ENCODE measurements at regions not wholly inside any gene's neighbourhood (a gene's known extent, or its start where the extent isn't known, plus 50 kb on each side); places are given as distances from the start of the nearest gene placed in this dataset.

DNA sequence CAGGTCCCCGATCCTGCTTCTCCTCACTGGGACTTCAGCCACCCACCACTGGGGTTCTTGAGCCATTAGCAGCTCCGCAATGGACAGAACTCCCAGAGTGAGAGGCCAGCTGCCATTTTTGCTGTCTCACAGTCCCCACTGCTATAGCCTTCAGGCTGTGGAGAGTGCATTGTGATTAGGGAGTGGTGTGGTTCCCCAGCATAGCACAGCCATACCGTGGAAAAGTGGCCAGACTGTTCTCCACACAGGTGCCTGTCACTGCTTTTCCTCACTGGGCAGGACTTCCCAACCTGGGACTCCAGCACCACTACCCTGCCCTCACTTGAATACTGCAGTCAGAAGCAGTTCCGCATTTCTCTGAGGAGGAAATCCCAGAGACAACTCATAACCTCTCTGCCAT lies 270.3 kb upstream of the DCBLD2 start:
- no peaks in the 10 kb centered on the region for H3K36me3 ChIP-seq (replicated peaks; ENCODE audit: insufficient read depth, low read length)
- H3K79me2 ChIP-seq (ENCODE audit: low read length), result no peaks in the 10 kb centered on the region
- no peaks in the 10 kb centered on the region for H3K9me2 ChIP-seq (replicated peaks; ENCODE audit: insufficient read depth, low read length)
- H3F3A ChIP-seq (ENCODE audit: insufficient read depth, low read length), result no peaks in the 10 kb centered on the region
- H3K27ac ChIP-seq (ENCODE audit: low read length), result no peak overlapping the region
- no peak overlapping the region for H3K4me3 ChIP-seq (ENCODE audit: low read length)
- H3K9ac ChIP-seq (ENCODE audit: low read length), result no peak overlapping the region
- no peak overlapping the region for H2AFZ ChIP-seq (ENCODE audit: low read length)
- no peak overlapping the region for H3K4me2 ChIP-seq (ENCODE audit: low read depth, low read length)
- no peaks in the 10 kb centered on the region for H4K20me1 ChIP-seq (ENCODE audit: insufficient read depth, low read length)
- no peaks in the 10 kb centered on the region for H3K9me3 ChIP-seq (replicated peaks; ENCODE audit: insufficient read depth, low read length)
- TF ChIP-seq EZH2phosphoT487 (IDR thresholded peaks at IDR 0.05; ENCODE audit: low read length) (no peak), EZH2 (optimal IDR thresholded peaks at IDR 0.05; ENCODE audit: low read depth, low read length) (no peak)
- TF ChIP-seq, protein P1, sequence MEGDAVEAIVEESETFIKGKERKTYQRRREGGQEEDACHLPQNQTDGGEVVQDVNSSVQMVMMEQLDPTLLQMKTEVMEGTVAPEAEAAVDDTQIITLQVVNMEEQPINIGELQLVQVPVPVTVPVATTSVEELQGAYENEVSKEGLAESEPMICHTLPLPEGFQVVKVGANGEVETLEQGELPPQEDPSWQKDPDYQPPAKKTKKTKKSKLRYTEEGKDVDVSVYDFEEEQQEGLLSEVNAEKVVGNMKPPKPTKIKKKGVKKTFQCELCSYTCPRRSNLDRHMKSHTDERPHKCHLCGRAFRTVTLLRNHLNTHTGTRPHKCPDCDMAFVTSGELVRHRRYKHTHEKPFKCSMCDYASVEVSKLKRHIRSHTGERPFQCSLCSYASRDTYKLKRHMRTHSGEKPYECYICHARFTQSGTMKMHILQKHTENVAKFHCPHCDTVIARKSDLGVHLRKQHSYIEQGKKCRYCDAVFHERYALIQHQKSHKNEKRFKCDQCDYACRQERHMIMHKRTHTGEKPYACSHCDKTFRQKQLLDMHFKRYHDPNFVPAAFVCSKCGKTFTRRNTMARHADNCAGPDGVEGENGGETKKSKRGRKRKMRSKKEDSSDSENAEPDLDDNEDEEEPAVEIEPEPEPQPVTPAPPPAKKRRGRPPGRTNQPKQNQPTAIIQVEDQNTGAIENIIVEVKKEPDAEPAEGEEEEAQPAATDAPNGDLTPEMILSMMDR (IDR thresholded peaks at IDR 0.05; ENCODE audit: low read length), result no peak
- no peak for DNase-seq
- H3K4me1 ChIP-seq (ENCODE audit: low read length), result no peaks in the 10 kb centered on the region
- H3K27me3 ChIP-seq (replicated peaks; ENCODE audit: insufficient read depth, low read length), result no peaks in the 10 kb centered on the region

DNA sequence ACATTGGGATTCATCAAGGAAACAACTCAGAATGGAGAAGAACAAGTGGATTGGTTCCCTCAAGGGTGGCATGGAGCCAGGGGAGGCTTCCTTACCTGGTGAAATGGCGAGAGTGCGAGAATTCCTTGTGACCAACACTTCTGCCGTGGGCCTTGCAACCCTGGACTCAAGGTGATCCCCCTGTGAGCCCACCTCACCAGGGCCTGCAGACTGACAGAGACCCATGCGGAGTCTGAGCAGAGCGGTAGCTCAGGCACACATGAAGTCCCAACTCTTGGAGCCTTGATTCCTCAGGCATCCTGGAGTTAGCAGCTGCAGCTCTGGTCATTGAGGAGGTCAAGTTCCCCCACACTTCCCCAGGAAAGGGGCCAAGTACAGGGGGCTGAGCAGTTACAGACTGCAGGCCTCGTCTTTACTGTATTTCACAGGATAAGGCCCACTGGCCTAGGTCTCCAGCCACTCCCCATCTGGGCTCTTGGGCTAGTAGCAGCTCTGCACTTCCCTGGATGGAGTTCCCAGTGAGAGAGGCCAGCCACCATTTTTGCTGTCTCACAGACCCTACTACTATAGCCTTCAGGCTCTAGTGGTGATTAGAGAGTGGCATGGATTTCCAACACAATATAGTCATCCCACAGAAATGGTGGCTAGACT lies 269.5 kb upstream of the DCBLD2 start:
- Histone ChIP-seq H3K36me3 (replicated peaks; ENCODE audit: insufficient read depth, low read length) (no peaks in the 10 kb centered on the region), H3K9me2 (replicated peaks; ENCODE audit: insufficient read depth, low read length) (no peaks in the 10 kb centered on the region), H3K27me3 (replicated peaks; ENCODE audit: insufficient read depth, low read length) (no peaks in the 10 kb centered on the region), H3F3A (ENCODE audit: insufficient read depth, low read length) (no peaks in the 10 kb centered on the region), H3K9me3 (replicated peaks; ENCODE audit: insufficient read depth, low read length) (no peaks in the 10 kb centered on the region), H3K4me1 (ENCODE audit: low read length) (no peaks in the 10 kb centered on the region), H3K4me3 (ENCODE audit: low read length) (no peak overlapping the region), H3K79me2 (ENCODE audit: low read length) (no peaks in the 10 kb centered on the region), H3K4me2 (ENCODE audit: low read depth, low read length) (no peak overlapping the region), H3K27ac (ENCODE audit: low read length) (no peak overlapping the region), H2AFZ (ENCODE audit: low read length) (no peak overlapping the region), H3K9ac (ENCODE audit: low read length) (no peak overlapping the region), H4K20me1 (ENCODE audit: insufficient read depth, low read length) (no peaks in the 10 kb centered on the region)
- TF ChIP-seq EZH2phosphoT487 (IDR thresholded peaks at IDR 0.05; ENCODE audit: low read length), result no peak
- no peak for TF ChIP-seq EZH2 (optimal IDR thresholded peaks at IDR 0.05; ENCODE audit: low read depth, low read length)
- TF ChIP-seq, protein P1 (IDR thresholded peaks at IDR 0.05; ENCODE audit: low read length), result no peak
- DNase-seq, result no peak

DNA sequence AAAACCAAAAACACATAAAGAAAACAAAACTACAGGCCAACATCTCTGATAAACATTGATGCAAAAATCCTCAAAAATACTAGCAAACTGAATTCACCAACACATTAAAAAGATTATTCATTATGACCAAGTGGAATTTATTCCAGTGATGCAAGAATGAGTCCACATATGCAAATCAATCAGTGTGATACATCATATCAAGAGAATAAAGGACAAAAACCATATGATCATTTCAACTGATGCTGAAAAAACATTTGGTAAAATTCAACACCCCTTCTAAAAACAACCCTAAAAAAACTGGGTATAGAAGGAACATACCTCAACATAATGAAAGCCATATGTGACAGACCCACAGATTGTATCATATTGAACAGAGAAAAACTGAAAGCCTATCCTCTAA lies 265.6 kb upstream of the DCBLD2 start:
- Histone ChIP-seq H3F3A (ENCODE audit: insufficient read depth, low read length) (no peaks in the 10 kb centered on the region), H3K27me3 (replicated peaks; ENCODE audit: insufficient read depth, low read length) (no peaks in the 10 kb centered on the region), H2AFZ (ENCODE audit: low read length) (no peak overlapping the region), H3K9me2 (replicated peaks; ENCODE audit: insufficient read depth, low read length) (no peaks in the 10 kb centered on the region), H3K4me2 (ENCODE audit: low read depth, low read length) (no peak overlapping the region), H3K79me2 (ENCODE audit: low read length) (no peaks in the 10 kb centered on the region), H3K36me3 (replicated peaks; ENCODE audit: insufficient read depth, low read length) (no peaks in the 10 kb centered on the region), H3K9me3 (replicated peaks; ENCODE audit: insufficient read depth, low read length) (no peaks in the 10 kb centered on the region), H3K4me3 (ENCODE audit: low read length) (no peak overlapping the region), H3K27ac (ENCODE audit: low read length) (no peak overlapping the region), H4K20me1 (ENCODE audit: insufficient read depth, low read length) (no peaks in the 10 kb centered on the region), H3K4me1 (ENCODE audit: low read length) (no peaks in the 10 kb centered on the region), H3K9ac (ENCODE audit: low read length) (no peak overlapping the region)
- DNase-seq, result no peak
- TF ChIP-seq, protein P1 (IDR thresholded peaks at IDR 0.05; ENCODE audit: low read length), result no peak
- TF ChIP-seq EZH2phosphoT487 (IDR thresholded peaks at IDR 0.05; ENCODE audit: low read length), result no peak
- no peak for TF ChIP-seq EZH2 (optimal IDR thresholded peaks at IDR 0.05; ENCODE audit: low read depth, low read length)
